ENCODE measurements at regions not wholly inside any gene's neighbourhood (a gene's known extent, or its start where the extent isn't known, plus 50 kb on each side); places are given as distances from the start of the nearest gene placed in this dataset.

DNA sequence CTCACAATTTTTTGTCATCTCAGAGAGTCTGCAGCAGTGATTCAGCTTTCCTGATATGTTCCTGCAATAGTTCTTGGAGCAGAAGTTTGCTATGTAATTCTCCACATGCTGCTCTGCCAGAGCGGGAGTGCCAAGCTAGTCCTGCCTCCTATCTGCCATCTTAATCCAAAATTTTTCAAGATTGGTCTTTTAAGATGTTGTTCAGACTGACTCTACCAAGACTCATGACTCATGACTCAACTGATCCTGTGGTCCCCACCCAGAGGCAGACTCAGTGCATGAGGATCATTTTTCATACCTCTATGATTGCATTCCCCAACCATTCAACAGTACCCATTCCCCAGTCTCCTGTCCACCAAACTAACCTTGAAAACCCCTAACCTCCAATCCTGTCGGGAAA lies 470.8 kb downstream of the INHBA start (continued):
- TF ChIP-seq, protein P1, sequence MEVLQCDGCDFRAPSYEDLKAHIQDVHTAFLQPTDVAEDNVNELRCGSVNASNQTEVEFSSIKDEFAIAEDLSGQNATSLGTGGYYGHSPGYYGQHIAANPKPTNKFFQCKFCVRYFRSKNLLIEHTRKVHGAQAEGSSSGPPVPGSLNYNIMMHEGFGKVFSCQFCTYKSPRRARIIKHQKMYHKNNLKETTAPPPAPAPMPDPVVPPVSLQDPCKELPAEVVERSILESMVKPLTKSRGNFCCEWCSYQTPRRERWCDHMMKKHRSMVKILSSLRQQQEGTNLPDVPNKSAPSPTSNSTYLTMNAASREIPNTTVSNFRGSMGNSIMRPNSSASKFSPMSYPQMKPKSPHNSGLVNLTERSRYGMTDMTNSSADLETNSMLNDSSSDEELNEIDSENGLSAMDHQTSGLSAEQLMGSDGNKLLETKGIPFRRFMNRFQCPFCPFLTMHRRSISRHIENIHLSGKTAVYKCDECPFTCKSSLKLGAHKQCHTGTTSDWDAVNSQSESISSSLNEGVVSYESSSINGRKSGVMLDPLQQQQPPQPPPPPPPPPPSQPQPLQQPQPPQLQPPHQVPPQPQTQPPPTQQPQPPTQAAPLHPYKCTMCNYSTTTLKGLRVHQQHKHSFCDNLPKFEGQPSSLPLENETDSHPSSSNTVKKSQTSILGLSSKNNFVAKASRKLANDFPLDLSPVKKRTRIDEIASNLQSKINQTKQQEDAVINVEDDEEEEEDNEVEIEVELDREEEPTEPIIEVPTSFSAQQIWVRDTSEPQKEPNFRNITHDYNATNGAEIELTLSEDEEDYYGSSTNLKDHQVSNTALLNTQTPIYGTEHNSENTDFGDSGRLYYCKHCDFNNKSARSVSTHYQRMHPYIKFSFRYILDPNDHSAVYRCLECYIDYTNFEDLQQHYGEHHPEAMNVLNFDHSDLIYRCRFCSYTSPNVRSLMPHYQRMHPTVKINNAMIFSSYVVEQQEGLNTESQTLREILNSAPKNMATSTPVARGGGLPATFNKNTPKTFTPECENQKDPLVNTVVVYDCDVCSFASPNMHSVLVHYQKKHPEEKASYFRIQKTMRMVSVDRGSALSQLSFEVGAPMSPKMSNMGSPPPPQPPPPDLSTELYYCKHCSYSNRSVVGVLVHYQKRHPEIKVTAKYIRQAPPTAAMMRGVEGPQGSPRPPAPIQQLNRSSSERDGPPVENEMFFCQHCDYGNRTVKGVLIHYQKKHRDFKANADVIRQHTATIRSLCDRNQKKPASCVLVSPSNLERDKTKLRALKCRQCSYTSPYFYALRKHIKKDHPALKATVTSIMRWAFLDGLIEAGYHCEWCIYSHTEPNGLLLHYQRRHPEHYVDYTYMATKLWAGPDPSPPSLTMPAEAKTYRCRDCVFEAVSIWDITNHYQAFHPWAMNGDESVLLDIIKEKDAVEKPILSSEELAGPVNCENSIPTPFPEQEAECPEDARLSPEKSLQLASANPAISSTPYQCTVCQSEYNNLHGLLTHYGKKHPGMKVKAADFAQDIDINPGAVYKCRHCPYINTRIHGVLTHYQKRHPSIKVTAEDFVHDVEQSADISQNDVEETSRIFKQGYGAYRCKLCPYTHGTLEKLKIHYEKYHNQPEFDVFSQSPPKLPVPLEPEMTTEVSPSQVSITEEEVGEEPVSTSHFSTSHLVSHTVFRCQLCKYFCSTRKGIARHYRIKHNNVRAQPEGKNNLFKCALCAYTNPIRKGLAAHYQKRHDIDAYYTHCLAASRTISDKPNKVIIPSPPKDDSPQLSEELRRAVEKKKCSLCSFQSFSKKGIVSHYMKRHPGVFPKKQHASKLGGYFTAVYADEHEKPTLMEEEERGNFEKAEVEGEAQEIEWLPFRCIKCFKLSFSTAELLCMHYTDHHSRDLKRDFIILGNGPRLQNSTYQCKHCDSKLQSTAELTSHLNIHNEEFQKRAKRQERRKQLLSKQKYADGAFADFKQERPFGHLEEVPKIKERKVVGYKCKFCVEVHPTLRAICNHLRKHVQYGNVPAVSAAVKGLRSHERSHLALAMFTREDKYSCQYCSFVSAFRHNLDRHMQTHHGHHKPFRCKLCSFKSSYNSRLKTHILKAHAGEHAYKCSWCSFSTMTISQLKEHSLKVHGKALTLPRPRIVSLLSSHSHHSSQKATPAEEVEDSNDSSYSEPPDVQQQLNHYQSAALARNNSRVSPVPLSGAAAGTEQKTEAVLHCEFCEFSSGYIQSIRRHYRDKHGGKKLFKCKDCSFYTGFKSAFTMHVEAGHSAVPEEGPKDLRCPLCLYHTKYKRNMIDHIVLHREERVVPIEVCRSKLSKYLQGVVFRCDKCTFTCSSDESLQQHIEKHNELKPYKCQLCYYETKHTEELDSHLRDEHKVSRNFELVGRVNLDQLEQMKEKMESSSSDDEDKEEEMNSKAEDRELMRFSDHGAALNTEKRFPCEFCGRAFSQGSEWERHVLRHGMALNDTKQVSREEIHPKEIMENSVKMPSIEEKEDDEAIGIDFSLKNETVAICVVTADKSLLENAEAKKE (CRISPR knock-in tag; IDR thresholded peaks at IDR 0.05) = no peak
- no peak for TF ChIP-seq CREB1 (CRISPR knock-in tag; IDR thresholded peaks at IDR 0.05; ENCODE audit: low read depth)
- TF ChIP-seq, protein P2, sequence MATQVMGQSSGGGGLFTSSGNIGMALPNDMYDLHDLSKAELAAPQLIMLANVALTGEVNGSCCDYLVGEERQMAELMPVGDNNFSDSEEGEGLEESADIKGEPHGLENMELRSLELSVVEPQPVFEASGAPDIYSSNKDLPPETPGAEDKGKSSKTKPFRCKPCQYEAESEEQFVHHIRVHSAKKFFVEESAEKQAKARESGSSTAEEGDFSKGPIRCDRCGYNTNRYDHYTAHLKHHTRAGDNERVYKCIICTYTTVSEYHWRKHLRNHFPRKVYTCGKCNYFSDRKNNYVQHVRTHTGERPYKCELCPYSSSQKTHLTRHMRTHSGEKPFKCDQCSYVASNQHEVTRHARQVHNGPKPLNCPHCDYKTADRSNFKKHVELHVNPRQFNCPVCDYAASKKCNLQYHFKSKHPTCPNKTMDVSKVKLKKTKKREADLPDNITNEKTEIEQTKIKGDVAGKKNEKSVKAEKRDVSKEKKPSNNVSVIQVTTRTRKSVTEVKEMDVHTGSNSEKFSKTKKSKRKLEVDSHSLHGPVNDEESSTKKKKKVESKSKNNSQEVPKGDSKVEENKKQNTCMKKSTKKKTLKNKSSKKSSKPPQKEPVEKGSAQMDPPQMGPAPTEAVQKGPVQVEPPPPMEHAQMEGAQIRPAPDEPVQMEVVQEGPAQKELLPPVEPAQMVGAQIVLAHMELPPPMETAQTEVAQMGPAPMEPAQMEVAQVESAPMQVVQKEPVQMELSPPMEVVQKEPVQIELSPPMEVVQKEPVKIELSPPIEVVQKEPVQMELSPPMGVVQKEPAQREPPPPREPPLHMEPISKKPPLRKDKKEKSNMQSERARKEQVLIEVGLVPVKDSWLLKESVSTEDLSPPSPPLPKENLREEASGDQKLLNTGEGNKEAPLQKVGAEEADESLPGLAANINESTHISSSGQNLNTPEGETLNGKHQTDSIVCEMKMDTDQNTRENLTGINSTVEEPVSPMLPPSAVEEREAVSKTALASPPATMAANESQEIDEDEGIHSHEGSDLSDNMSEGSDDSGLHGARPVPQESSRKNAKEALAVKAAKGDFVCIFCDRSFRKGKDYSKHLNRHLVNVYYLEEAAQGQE (IDR thresholded peaks at IDR 0.05; ENCODE audit: unreplicated experiment) = no peak

DNA sequence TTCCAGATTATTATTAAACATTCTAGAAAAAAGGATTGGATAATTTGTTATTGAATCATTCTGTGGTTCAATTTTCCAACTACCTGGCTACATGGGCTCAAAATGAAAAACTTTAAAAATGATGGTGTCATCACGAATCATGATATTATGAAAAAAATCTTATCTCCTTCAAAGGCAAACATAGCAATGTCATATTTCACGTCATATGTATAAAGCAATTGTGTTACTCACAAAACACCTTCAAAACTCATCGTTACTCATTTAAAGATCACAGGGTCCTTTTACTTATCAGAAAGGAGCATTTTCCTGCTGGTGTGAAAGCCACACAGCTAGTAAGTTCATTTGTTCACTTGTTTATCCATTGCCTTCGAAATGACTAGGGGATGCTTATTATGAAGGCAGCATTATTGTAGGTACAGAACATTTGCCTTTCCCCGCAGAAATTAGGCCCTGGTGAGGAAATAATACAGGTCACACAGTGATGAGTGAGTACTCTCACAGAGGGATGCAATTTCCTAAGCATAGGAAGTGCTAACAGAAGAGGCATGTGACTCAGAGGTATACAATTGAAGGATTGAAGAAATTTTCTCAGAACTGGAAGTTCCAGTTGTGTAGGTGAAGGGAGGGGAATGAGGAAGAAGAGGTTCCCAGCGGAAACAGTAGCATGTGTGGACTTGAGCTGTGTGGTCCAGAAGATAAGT lies 478.7 kb downstream of the INHBA start:
- Histone ChIP-seq H4K20me1 (replicated peaks; ENCODE audit: insufficient read depth) (no peaks in the 10 kb centered on the region; the same call in 1 of the 2 replicates), H2AFZ (no peak overlapping the region), H3F3A (replicated peaks; ENCODE audit: low read depth) (no peaks in the 10 kb centered on the region), H3K4me1 (ENCODE audit: insufficient read depth) (peaks cover 4% of the 10 kb centered on the region), H3K4me3 (no peak overlapping the region), H3K79me2 (replicated peaks; ENCODE audit: insufficient read depth) (no peaks in the 10 kb centered on the region), H3K36me3 (ENCODE audit: insufficient read depth) (no peaks in the 10 kb centered on the region), H3K4me2 (no peak overlapping the region), H3K9me2 (ENCODE audit: insufficient read depth) (peaks cover 4% of the 10 kb centered on the region; the same call in 1 of the 2 replicates), H3K27ac (ENCODE audit: low read depth) (no peak overlapping the region), H3K27me3 (ENCODE audit: insufficient read depth) (peaks cover 44% of the 10 kb centered on the region)
- H3K27me3 Mint-ChIP-seq (ENCODE audit: insufficient read depth, low read depth, poor library complexity) = peaks cover 33% of the 10 kb centered on the region
- no peak for DNase-seq (ENCODE audit: low spot score)
- no peaks in the 10 kb centered on the region; the same call in 2 of the 3 replicates for H3K9me3 Mint-ChIP-seq
- H3K27ac Mint-ChIP-seq = no peak overlapping the region
- no peaks in the 10 kb centered on the region for H3K36me3 Mint-ChIP-seq (ENCODE audit: low read depth)
- no peak for ATAC-seq
- H3K4me3 Mint-ChIP-seq = no peak overlapping the region
- peaks cover 4% of the 10 kb centered on the region; the same call in 2 of the 3 replicates for H3K4me1 Mint-ChIP-seq
- TF ChIP-seq POLR2AphosphoS5 (IDR thresholded peaks at IDR 0.05; ENCODE audit: low read depth) (no peak), NANOG (IDR thresholded peaks at IDR 0.05; ENCODE audit: borderline replicate concordance) (no peak), ZNF114 (CRISPR knock-in tag; IDR thresholded peaks at IDR 0.05) (no peak), ZNF331 (CRISPR knock-in tag; IDR thresholded peaks at IDR 0.05; ENCODE audit: low read depth) (no peak), EZH2phosphoT487 (IDR thresholded peaks at IDR 0.05; ENCODE audit: unreplicated experiment) (no peak), JUNB (IDR thresholded peaks at IDR 0.05; ENCODE audit: unreplicated experiment) (no peak)

All from GM23338 (cell line).